HG03439 (cell line): ENCODE measurements at regions not wholly inside any gene's neighbourhood (a gene's known extent, or its start where the extent isn't known, plus 50 kb on each side); places are given as distances from the start of the nearest gene placed in this dataset.
"Not testable (repeated sequence)": the region's sequence is repeated elsewhere in the genome, so short reads cannot be mapped to it uniquely, and the experiment has no call there.

ENCODE experiments used
- ATAC-seq: cut with Tn5 transposase; IDR thresholded peaks from one replicate; pipeline ENCODE4 v1.9.1; 2021; ENCODE audit warnings: mild to moderate bottlenecking, moderate library complexity; ENCODE audit not compliant: unreplicated experiment

DNA sequence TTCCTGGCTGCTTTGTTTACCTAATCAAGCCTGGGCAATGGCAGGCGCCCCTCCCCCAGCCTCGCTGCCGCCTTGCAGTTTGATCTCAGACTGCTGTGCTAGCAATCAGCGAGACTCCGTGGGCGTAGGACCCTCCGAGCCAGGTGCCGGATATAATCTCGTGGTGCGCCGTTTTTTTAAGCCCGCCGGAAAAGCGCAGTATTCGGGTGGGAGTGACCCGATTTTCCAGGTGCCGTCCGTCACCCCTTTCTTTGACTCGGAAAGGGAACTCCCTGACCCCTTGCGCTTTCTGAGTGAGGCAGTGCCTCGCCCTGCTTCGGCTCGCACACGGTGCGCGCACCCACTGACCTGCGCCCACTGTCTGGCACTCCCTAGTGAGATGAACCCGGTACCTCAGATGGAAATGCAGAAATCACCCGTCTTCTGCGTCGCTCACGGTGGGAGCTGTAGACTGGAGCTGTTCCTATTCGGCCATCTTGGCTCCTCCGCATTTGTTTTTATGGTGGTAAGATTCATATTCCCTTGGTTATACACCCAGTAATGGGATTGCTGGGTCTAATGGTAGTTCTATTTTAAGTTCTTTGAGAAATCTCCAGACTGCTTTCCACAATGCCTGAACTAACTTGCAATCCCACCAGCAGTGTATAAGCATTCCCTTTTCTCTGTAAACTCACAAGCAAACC, 652.1 kb upstream of the LRFN5 start:
- not testable (repeated sequence) for ATAC-seq

DNA sequence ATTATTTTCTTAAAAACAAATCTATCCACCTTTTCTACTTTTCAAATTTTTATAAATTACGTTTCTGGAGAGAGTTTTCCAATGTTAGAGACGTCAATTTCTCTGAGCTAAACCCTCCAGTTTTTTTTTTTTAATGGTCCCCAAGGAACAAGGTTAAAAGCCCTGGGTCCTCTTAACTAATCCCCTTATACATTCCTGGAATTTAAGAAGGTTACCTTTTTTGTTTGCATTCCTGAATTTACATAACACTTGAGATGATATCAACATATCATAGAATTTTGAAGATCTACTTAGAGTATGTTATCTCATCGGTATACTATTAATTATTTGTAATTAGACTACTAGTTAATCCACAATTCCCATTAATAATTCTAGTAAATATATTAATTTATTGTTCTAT, 662.2 kb upstream of the LRFN5 start:
- ATAC-seq = no peak

DNA sequence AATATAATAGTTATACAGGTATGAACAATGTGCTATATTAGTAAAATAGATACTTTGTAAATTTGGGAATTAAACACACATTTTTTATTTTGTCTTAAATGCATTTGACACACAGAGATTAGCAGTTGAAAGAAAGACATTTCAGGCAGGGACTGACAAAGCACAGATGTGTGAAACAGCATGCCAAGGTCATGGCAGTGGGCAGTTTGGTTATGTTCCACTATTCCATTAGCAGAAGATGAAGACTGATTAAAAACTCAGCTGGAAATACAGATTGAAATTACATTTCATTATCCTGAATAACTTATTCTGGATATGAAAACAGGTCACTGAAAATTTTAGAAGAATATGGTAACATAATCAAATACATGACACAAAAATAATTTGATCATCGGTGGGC, 669.8 kb upstream of the LRFN5 start:
- no peak for ATAC-seq

- no peak for ATAC-seq
These were observed 686.3 kb upstream of the LRFN5 start for GRCh38 chr14:40920380-40920779.

GRCh38 chr14:40911141-40911540, 695.5 kb upstream of the LRFN5 start:
- ATAC-seq = no peak

DNA sequence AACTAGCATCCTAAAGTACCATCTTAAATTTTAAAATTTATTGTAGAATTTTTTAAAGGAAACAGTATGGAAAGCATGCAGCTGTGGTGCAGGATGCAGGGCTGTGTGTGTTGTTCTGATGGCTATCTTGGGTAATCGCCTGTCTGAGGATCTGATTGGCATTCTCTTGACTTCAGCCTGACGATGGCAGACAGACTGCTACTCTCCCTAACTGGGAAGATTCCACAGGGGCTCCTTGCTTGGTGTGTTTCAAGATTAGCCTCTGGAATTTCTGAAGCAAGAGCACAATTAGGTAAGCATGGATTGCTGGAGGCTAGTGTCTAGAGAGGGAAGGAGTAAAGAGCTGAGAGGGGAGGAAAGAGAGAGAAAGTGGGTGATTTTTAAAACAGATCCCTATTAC, 696.8 kb upstream of the LRFN5 start:
- no peak for ATAC-seq

DNA sequence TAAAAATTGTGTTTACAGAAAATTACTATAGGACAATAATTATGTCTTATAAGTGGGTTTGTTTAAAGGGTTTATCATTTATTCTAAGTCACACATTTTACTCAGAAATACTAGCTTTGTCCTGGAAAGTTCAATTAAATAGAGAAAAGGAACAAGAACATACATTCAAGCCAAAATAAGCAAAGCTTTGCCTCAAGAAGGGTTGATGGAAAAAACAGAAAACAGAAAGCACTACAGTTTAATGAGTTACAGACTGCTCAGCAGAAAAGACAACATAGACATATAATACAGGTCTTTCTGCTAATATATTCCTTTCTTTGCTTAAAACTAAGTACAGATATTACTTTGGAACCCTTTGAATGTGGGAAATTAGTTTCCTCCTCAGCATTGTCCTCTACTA, 703.0 kb upstream of the LRFN5 start:
- ATAC-seq = no peak

DNA sequence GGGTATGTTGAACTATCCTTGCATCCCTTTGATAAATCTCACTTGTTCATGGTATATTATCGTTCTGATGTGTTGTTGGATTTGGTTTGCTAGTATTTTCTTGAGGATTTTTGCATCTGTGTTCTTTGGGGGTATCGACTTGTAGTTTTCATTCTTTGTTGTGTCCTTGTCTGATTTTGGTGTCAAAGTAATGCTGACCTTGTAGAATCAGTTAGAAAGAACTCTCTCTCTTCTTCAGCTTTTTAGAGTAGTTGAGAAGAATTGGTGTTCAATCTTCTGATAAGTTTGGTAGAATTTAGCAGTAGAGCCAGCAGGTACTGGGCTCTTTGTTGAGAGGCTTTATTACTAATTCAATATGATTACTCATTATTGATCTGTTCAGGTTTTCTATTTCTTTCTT, 707.2 kb upstream of the LRFN5 start:
- ATAC-seq = no peak

DNA sequence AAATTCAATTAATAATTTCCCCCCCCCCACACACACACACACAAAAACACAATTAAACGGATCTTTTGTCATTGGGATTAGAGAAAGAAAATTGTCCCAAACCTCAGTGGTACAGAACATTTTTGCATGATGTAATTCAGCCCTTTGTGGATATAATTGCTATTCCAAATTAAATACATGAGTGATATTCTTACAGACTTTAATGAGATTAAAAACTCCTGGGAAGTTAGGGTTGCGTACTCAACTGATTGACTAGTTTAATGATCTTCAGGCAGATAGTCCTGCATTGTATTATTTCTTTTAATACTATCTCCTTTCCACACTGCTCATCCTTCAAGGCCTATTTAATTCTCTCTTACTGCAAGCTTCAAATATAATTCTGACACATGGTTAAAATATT, 711.8 kb upstream of the LRFN5 start:
- ATAC-seq = no peak

DNA sequence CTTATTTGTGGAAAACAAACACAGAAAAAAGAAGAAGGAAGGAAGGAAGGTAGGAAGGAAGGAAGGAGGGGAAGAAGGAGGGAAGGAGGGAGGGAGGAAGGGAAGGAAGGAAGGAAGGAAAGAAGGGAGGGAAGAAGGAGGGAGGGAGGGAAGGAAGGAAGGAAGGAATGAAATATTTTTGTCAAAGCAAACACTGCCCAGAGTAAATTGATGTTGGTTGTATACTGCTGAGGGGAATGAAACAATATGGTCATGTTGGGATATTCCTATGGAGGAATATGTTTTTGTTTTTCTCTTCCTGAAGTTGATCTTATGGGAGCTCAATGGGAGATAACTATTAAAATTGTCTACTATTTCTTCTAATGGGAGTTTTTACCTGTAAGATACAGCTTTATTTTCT, 717.5 kb upstream of the LRFN5 start:
- no peak for ATAC-seq

DNA sequence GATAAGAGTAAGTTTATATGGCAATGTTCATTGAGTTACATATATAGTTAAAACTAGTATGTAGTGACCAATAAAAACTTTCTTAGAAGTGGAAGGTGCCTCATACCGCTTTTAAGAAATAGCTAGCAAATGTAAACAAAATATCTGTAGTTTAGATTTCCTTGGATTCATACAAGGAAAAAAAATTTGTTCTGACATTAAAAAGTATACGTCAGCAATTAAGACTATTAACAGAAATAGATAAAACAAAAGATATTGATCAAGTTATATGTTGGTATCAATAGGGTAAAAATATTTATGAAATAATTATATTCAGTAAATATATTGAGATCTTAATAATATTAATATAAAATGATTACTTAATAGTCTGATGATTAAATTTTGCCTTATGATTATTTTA, 718.8 kb upstream of the LRFN5 start:
- ATAC-seq = no peak

DNA sequence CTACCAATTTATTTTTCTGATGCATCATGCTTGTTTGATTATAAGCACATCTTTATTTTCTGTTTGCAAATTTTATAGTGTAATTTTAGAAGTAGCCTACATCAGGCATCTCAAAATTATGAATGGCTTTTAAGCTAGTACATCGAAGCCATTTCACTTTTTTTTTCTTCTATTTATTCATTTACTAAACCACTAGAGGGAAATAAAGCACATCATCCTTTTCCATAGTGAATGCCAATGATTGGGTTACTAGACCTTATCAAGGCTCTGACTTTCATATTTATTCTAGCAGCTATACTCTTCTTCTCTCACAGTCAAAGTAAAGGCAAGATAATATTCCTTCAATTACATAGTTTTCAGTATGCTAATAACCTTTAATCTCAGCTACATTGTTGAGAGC, 736.4 kb upstream of the LRFN5 start:
- ATAC-seq = no peak

DNA sequence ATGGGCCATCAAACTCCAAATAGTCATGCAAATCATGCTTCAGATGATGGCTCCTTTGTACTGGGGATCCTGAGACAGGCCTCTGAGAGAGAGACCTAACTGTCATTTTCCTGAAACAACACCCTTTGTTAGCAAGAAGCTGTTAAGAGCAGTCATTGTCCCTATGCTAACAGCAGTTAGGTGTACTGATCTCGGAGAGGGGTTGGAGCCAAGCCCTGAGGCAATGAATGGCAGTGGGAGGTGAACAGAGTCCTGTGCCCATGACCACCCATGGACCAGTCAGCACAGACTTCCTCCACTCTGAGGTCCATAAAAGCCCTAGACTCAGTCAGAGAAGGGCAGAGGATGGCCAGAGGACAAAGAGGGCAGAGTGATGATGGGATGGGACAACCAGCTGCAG, 747.6 kb upstream of the LRFN5 start:
- no peak for ATAC-seq

- no peak for ATAC-seq
These were observed 751.3 kb upstream of the LRFN5 start for GRCh38 chr14:40855343-40855742.

- no peak for ATAC-seq
These were observed 756.5 kb upstream of the LRFN5 start for GRCh38 chr14:40850191-40850590.

DNA sequence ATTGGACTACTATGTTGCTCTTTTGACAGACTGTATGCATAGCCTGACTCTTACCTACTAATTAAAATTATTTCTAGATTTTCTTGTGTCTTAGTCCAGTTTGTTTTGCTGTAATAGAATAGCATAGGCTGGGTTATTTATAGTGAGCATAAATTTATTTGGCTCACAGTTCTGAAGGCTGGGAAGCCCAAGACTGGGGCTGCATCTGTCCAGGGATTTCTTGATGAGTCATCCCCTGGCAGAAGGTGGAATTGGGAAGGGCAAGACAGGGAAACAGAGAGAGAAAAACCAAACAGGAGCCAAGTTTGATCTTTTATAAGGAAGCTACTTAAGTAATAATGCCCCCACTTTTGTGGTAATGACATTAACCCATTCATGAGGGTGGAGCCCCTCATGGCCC, 759.2 kb upstream of the LRFN5 start:
- no peak for ATAC-seq

GRCh38 chr14:40842816-40843215, 763.9 kb upstream of the LRFN5 start:
- no peak for ATAC-seq

DNA sequence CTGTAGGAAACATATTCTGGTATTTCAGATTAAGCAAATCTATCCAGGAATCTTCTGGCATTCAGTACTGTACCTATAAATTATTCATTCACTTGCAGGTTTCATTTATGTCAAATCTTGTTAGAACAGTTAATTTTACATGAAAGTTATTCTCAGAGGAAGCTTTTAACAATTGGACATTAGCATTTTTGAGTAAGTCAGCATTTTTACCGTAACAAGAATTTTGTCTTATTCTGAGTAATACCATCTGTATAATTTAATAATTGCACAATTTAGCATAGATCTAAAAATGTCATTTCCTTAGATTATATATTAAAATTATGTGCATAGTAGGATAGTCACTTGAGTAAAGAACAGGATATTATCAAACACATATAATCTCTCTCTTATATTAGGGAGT, 764.8 kb upstream of the LRFN5 start:
- no peak for ATAC-seq

DNA sequence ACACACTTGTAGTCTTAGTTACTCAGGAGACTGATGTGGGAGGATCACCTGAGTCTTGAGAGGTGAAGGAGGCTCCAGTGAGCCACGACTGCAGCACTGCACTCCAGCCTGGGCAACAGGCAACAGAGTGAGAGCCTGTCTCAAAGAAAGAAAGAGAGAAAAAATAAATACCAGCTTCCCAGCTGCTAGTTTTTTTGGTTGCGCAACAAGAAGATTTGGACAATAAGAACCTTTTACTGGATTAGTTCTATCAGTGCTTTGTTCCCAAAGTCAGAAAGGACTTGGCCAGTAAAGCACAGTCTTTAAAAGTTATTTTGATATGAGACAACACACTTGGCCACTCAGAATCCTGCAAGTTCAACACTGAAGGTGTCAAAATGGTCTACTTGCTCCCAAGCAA, 768.1 kb upstream of the LRFN5 start:
- no peak for ATAC-seq

GRCh38 chr14:40806471-40806870, 800.2 kb upstream of the LRFN5 start:
- ATAC-seq = no peak

DNA sequence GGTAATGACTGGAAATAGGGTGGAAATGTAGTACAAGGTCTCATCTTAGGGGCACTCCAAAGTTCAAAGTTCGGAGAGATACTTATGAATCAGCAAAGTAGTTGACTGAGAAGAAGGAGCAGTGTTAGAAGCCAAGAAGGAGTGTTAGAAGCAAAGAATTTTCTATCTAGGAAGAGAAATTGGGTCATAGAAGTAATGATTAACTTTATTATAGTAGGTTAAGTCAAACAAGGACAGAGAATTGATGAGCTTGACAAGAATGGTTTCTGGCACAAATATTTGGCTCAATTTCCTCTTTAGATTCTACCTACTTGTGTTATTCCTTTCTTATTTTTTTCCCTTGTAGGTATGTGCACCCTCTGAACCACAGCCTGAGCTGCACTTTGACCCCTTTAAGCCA, 810.5 kb upstream of the LRFN5 start:
- no peak for ATAC-seq

DNA sequence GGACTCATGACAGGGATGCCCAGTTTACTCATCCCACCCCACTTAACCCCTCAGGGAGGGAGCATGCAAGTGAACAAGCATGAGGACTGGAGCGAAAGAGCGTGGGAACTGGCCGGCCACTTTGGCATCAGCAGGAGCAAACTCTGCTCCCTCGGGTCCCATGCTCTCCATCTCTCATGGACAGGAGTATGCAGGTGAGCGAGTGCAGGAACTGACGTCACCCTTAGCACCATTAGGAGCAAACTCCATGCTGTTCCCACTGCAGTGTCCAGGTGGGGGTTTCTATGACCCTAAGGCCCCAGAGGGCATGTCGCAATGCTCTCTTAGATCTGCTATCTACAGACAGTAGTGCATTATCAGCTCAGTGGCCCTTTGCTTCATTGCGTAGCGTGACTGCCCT, 821.8 kb upstream of the LRFN5 start:
- ATAC-seq = no peak

DNA sequence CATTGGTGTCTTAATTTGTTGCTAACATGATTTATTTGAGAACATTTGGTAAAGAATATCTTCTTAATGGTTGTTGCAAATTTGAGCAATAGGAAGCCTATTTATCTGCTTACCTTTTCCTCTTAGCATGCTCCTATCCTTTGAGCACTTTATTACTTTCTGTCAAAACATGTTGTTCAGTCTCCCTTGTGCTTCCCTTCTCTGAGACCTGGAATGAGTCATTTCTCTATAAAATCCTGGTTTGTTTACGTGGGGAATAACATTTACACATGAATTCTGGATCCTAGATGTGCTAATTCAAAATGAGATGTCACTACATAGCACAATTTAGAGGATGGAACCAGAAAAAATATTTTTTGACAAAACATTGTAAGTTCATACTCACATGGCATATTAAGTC, 844.0 kb upstream of the LRFN5 start:
- ATAC-seq = no peak

GRCh38 chr14:40762177-40762576, 844.5 kb upstream of the LRFN5 start:
- no peak for ATAC-seq
